Uterus (tissue), 2 donors: ENCODE measurements at regions not wholly inside any gene's neighbourhood (a gene's known extent, or its start where the extent isn't known, plus 50 kb on each side); places are given as distances from the start of the nearest gene placed in this dataset.

Source experiments
- POLR2A ChIP-seq, 2 donors: fragments of 450-650 bp; IDR thresholded peaks; one replicate each; pipeline ENCODE4 v1.6.1; 2016; ENCODE audit warnings: antibody characterized with exemption in 2 of 2, mild to moderate bottlenecking in 1 of 2, moderate library complexity in 1 of 2
- TF ChIP-seq, protein P1 (sequence below), 4 experiments: fragments of 200-600 bp in 2 of 4; fragments of 450-650 bp in 2 of 4; sonication (generic) in 2 of 4; IDR thresholded peaks; one replicate each; pipeline ENCODE4 v1.5.1; 2016 to 2019; ENCODE audit warnings: antibody characterized with exemption in 4 of 4, mild to moderate bottlenecking in 2 of 4, moderate library complexity in 1 of 4

DNA sequence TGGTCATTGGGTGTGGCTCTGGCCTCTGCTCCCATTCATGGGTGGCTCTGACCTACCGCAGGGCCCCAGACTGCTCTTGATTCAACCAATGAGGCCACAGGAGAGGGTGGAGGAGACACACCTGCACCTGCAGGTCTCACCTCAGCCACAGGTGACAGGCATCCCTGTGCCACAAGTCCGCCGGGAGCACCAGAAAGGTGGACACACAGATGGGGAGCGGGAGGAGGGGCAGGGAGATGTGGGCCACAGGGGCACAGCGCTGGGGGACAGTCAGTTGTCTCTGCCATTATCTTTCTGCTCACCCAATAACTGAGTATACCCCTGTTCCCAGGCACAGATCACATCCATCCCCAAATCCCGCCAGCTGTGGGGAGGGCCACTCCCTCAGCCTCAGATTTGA, 189.1 kb upstream of the SALL3 start:
- TF ChIP-seq, protein P1, sequence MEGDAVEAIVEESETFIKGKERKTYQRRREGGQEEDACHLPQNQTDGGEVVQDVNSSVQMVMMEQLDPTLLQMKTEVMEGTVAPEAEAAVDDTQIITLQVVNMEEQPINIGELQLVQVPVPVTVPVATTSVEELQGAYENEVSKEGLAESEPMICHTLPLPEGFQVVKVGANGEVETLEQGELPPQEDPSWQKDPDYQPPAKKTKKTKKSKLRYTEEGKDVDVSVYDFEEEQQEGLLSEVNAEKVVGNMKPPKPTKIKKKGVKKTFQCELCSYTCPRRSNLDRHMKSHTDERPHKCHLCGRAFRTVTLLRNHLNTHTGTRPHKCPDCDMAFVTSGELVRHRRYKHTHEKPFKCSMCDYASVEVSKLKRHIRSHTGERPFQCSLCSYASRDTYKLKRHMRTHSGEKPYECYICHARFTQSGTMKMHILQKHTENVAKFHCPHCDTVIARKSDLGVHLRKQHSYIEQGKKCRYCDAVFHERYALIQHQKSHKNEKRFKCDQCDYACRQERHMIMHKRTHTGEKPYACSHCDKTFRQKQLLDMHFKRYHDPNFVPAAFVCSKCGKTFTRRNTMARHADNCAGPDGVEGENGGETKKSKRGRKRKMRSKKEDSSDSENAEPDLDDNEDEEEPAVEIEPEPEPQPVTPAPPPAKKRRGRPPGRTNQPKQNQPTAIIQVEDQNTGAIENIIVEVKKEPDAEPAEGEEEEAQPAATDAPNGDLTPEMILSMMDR (IDR thresholded peaks at IDR 0.05): no peak
- TF ChIP-seq POLR2A (IDR thresholded peaks at IDR 0.05): no peak
